ENCODE measurements at regions not wholly inside any gene's neighbourhood (a gene's known extent, or its start where the extent isn't known, plus 50 kb on each side); places are given as distances from the start of the nearest gene placed in this dataset.

DNA sequence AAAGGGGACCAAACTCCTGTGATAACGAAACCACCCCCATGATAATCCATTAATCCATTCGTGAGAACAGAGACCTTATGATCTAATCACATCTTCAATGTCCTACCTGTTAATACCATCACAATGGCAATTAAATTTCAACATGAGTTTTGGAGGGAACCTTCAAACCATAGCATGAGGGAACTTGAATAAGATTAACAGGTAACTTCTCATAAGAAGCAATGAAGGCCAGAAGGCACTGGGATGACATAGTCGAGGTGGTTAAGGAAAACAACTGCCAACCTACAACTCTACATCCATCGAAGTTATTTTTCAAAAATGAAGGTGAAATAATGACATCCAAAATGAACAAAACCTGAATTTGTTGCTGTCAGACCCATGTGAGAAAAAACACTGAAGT is 478.9 kb downstream of the EDEM1 start:
- no peak for TF ChIP-seq GATA2 (IDR thresholded peaks at IDR 0.05; ENCODE audit: low read depth, low read length)
- TF ChIP-seq GATA3 (IDR thresholded peaks at IDR 0.05; ENCODE audit: low read depth, low read length): no peak
